Lower leg skin (tissue), 3 donors: ENCODE measurements at regions not wholly inside any gene's neighbourhood (a gene's known extent, or its start where the extent isn't known, plus 50 kb on each side); places are given as distances from the start of the nearest gene placed in this dataset.

Source experiments
- POLR2A ChIP-seq, 2 donors: fragments of 450-650 bp; IDR thresholded peaks; one replicate each; pipeline ENCODE4 v1.6.1; 2016 to 2017; ENCODE audit warnings: antibody characterized with exemption in 2 of 2, mild to moderate bottlenecking in 1 of 2, moderate library complexity in 1 of 2
- TF ChIP-seq, protein P1 (sequence below), 3 donors: fragments of 450-650 bp; IDR thresholded peaks; one replicate each; pipeline ENCODE4 v1.5.1; 2016; ENCODE audit warnings: antibody characterized with exemption in 3 of 3, mild to moderate bottlenecking in 3 of 3, moderate library complexity in 2 of 3

DNA sequence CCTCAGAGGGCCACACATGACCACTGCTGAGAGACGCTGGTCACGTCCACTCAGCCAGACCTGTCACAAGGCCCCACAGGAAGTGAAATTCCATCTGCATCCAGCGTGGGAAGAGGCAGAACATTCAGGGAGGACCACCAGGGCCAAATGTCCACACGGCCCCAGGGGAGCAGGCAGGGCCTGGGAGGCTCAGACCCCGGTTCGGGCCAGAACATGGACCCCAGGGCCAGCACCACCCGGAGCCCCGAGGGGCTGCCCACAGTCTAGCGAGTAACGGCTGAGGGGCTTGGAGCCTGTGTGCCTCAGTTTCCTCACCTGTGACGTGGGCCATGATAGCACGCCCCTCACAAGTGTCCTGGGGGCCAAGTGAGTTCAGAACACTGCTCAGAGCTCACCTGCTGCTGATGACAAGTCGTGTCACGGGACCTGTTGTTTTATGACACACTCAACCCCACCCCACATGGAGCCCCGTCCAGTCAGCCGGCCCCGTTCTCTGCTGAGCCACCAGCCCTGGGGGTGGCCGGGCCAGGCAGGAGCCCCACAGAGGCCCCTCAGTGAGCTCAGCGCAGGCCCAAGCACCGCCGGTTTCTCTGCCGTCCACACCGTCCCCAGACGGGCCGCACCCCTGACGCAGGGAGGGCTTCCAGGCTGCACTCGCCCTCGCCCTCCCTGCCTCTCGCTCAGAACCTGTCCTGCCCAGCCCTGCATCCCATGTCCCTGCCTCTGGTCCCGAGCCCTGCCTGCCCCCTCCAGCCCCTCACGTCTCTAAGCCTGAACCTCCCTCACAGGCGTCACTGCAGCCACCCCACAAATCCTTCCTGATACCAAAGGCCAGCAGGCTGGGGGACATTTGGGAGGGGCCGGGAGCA, 79.5 kb upstream of the GALNT9 start:
- TF ChIP-seq, protein P1, sequence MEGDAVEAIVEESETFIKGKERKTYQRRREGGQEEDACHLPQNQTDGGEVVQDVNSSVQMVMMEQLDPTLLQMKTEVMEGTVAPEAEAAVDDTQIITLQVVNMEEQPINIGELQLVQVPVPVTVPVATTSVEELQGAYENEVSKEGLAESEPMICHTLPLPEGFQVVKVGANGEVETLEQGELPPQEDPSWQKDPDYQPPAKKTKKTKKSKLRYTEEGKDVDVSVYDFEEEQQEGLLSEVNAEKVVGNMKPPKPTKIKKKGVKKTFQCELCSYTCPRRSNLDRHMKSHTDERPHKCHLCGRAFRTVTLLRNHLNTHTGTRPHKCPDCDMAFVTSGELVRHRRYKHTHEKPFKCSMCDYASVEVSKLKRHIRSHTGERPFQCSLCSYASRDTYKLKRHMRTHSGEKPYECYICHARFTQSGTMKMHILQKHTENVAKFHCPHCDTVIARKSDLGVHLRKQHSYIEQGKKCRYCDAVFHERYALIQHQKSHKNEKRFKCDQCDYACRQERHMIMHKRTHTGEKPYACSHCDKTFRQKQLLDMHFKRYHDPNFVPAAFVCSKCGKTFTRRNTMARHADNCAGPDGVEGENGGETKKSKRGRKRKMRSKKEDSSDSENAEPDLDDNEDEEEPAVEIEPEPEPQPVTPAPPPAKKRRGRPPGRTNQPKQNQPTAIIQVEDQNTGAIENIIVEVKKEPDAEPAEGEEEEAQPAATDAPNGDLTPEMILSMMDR (IDR thresholded peaks at IDR 0.05), result no peak
- TF ChIP-seq POLR2A (IDR thresholded peaks at IDR 0.05), result no peak
